Neural cell (in vitro differentiated cells): ENCODE measurements at regions not wholly inside any gene's neighbourhood (a gene's known extent, or its start where the extent isn't known, plus 50 kb on each side); places are given as distances from the start of the nearest gene placed in this dataset.

Experiments
- CTCF ChIP-seq: fragments of 450-650 bp; IDR thresholded peaks from 2 replicates; pipeline ENCODE4 v1.5.1; 2014; ENCODE audit warnings: antibody characterized with exemption, mild to moderate bottlenecking, moderate library complexity; ENCODE audit not compliant: poor library complexity, severe bottlenecking
- EP300 ChIP-seq: fragments of 450-650 bp; conservative IDR thresholded peaks from 2 replicates; pipeline ENCODE4 v1.6.1; 2014; ENCODE audit warnings: antibody characterized with exemption, mild to moderate bottlenecking, moderate library complexity; ENCODE audit not compliant: poor library complexity, severe bottlenecking
- EZH2 ChIP-seq: fragments of 200-600, 300-800 bp; shearing (Covaris generic), sonication (generic); IDR thresholded peaks from 2 replicates; pipeline ENCODE4 v1.6.1; 2014; ENCODE audit warnings: antibody characterized with exemption, low read length, borderline replicate concordance, mild to moderate bottlenecking; ENCODE audit not compliant: insufficient read depth, poor library complexity, severe bottlenecking
- POLR2AphosphoS5 ChIP-seq: IDR thresholded peaks from 2 replicates; pipeline ENCODE4 v1.6.1; 2012

- TF ChIP-seq POLR2AphosphoS5 (no peak), EZH2 (no peak), CTCF (no peak), EP300 (no peak)
Measured at GRCh38 chr5:107043665-107044064, 627.1 kb downstream of the EFNA5 start.
